Pons (tissue), 1 donor: ENCODE measurements at regions not wholly inside any gene's neighbourhood (a gene's known extent, or its start where the extent isn't known, plus 50 kb on each side); places are given as distances from the start of the nearest gene placed in this dataset.
"Not testable (repeated sequence)": the region's sequence is repeated elsewhere in the genome, so short reads cannot be mapped to it uniquely, and the experiment has no call there.

Source experiments
- DNase-seq: peaks from one replicate; pipeline ENCODE4 v3.0.0-alpha.2; 2016; ENCODE audit warnings: low spot score

- DNase-seq, result no peak
These were observed 890.3 kb upstream of the AUTS2 start for GRCh38 chr7:68707958-68708357.

- DNase-seq, result no peak
These were observed 885.2 kb upstream of the AUTS2 start for GRCh38 chr7:68712956-68713495.

- not testable (repeated sequence) for DNase-seq
These were observed 884.1 kb upstream of the AUTS2 start for GRCh38 chr7:68714135-68714534.

GRCh38 chr7:68715907-68716306, 882.4 kb upstream of the AUTS2 start:
- no peak for DNase-seq

GRCh38 chr7:68717176-68717575, 881.1 kb upstream of the AUTS2 start:
- no peak for DNase-seq

GRCh38 chr7:68718097-68718551, 880.2 kb upstream of the AUTS2 start:
- no peak for DNase-seq

- DNase-seq, result no peak
These were observed 877.6 kb upstream of the AUTS2 start for GRCh38 chr7:68720697-68721096.

GRCh38 chr7:68722044-68722443, 876.2 kb upstream of the AUTS2 start:
- no peak for DNase-seq

- no peak for DNase-seq
These were observed 873.3 kb upstream of the AUTS2 start for GRCh38 chr7:68724965-68725364.

GRCh38 chr7:68725843-68726785, 872.2 kb upstream of the AUTS2 start:
- no peak for DNase-seq

GRCh38 chr7:68728720-68729119, 869.6 kb upstream of the AUTS2 start:
- not testable (repeated sequence) for DNase-seq

GRCh38 chr7:68729371-68729770, 868.9 kb upstream of the AUTS2 start:
- DNase-seq, result no peak

GRCh38 chr7:68730194-68730593, 868.1 kb upstream of the AUTS2 start:
- no peak for DNase-seq

GRCh38 chr7:68730964-68731363, 867.3 kb upstream of the AUTS2 start:
- DNase-seq, result no peak

GRCh38 chr7:68733219-68734153, 864.8 kb upstream of the AUTS2 start:
- peak; percentile 9 for DNase-seq

GRCh38 chr7:68734431-68734830, 863.8 kb upstream of the AUTS2 start:
- DNase-seq, result no peak

- DNase-seq, result no peak
These were observed 859.0 kb upstream of the AUTS2 start for GRCh38 chr7:68739306-68739705.

- DNase-seq, result no peak
These were observed 854.2 kb upstream of the AUTS2 start for GRCh38 chr7:68744036-68744435.

- DNase-seq, result peak; percentile 5
These were observed 849.1 kb upstream of the AUTS2 start for GRCh38 chr7:68748934-68749900.

- no peak for DNase-seq
These were observed 845.6 kb upstream of the AUTS2 start for GRCh38 chr7:68752485-68753178.
